ENCODE measurements at regions not wholly inside any gene's neighbourhood (a gene's known extent, or its start where the extent isn't known, plus 50 kb on each side); places are given as distances from the start of the nearest gene placed in this dataset.
"Not testable (repeated sequence)": the region's sequence is repeated elsewhere in the genome, so short reads cannot be mapped to it uniquely, and the experiment has no call there.

- intact Hi-C loops (cut with DNase I); H3K36me3 ChIP-seq (replicated peaks in 1 of 2); H3K27ac ChIP-seq; H3K4me3 ChIP-seq; H3K27me3 ChIP-seq; H3K4me1 ChIP-seq (replicated peaks in 1 of 2); DNase-seq; H3K9me3 ChIP-seq (replicated peaks in 1 of 3): not testable (repeated sequence)
- no CpG with 5 or more reads among the region's 3 CpGs for WGBS, 4 donors
Measured at GRCh38 chrY:17511984-17512383, 368.0 kb downstream of the CDY2B start.

GRCh38 chrY:17511476-17511875, 368.5 kb downstream of the CDY2B start:
- H3K9me3 ChIP-seq (replicated peaks in 1 of 3); H3K4me1 ChIP-seq (replicated peaks in 1 of 2); intact Hi-C loops (cut with DNase I); H3K36me3 ChIP-seq (replicated peaks in 1 of 2); DNase-seq; H3K4me3 ChIP-seq; H3K27ac ChIP-seq; H3K27me3 ChIP-seq: not testable (repeated sequence)
- WGBS, 4 donors, result no CpG with 5 or more reads among the region's 1 CpG

- intact Hi-C loops (cut with DNase I); DNase-seq; H3K4me1 ChIP-seq (replicated peaks in 1 of 2); H3K4me3 ChIP-seq; H3K27ac ChIP-seq; H3K9me3 ChIP-seq (replicated peaks in 1 of 3); H3K36me3 ChIP-seq (replicated peaks in 1 of 2); H3K27me3 ChIP-seq: not testable (repeated sequence)
- no CpG with 5 or more reads among the region's 2 CpGs for WGBS, 4 donors
Measured at GRCh38 chrY:17505834-17506233, 374.2 kb downstream of the CDY2B start.

- H3K4me3 ChIP-seq; H3K27ac ChIP-seq; H3K36me3 ChIP-seq (replicated peaks in 1 of 2); DNase-seq; intact Hi-C loops (cut with DNase I); H3K27me3 ChIP-seq; H3K4me1 ChIP-seq (replicated peaks in 1 of 2); H3K9me3 ChIP-seq (replicated peaks in 1 of 3): not testable (repeated sequence)
Measured at GRCh38 chrY:17484763-17485162, 395.3 kb downstream of the CDY2B start.

- H3K9me3 ChIP-seq (replicated peaks in 1 of 3); intact Hi-C loops (cut with DNase I): not testable (repeated sequence)
- WGBS, 4 donors, result no CpG with 5 or more reads among the region's 2 CpGs
Measured at GRCh38 chrY:17484157-17484556, 395.9 kb downstream of the CDY2B start.

GRCh38 chrY:17481389-17482022, 398.5 kb downstream of the CDY2B start:
- H3K27me3 ChIP-seq; H3K36me3 ChIP-seq (replicated peaks in 1 of 2); H3K4me1 ChIP-seq (replicated peaks in 1 of 2); H3K27ac ChIP-seq; intact Hi-C loops (cut with DNase I); H3K4me3 ChIP-seq; H3K9me3 ChIP-seq (replicated peaks in 1 of 3); DNase-seq: not testable (repeated sequence)
- WGBS, 4 donors, result no CpG with 5 or more reads among the region's 15 CpGs

More at GRCh38 chrY:17484157-17484556, 395.9 kb downstream of the CDY2B start:
- H3K27ac ChIP-seq; DNase-seq; H3K4me1 ChIP-seq (replicated peaks in 1 of 2); H3K27me3 ChIP-seq; H3K4me3 ChIP-seq; H3K36me3 ChIP-seq (replicated peaks in 1 of 2): not testable (repeated sequence)

GRCh38 chrY:17472068-17472467, 408.0 kb downstream of the CDY2B start:
- WGBS, 4 donors, result no CpG with 5 or more reads among the region's 3 CpGs
- H3K9me3 ChIP-seq (replicated peaks in 1 of 3); H3K27me3 ChIP-seq; H3K4me3 ChIP-seq; DNase-seq; H3K4me1 ChIP-seq (replicated peaks in 1 of 2); H3K27ac ChIP-seq; intact Hi-C loops (cut with DNase I); H3K36me3 ChIP-seq (replicated peaks in 1 of 2): not testable (repeated sequence)

GRCh38 chrY:17459753-17460152, 420.3 kb downstream of the CDY2B start:
- no CpG with 5 or more reads among the region's 11 CpGs for WGBS, 4 donors
- intact Hi-C loops (cut with DNase I), result not testable (repeated sequence)

More at GRCh38 chrY:17459753-17460152, 420.3 kb downstream of the CDY2B start:
- H3K4me3 ChIP-seq; H3K9me3 ChIP-seq (replicated peaks in 1 of 3); H3K27ac ChIP-seq; H3K4me1 ChIP-seq (replicated peaks in 1 of 2); DNase-seq; H3K36me3 ChIP-seq (replicated peaks in 1 of 2); H3K27me3 ChIP-seq: not testable (repeated sequence)
